Mucosa of rectum (tissue), 2 donors: ENCODE measurements at regions not wholly inside any gene's neighbourhood (a gene's known extent, or its start where the extent isn't known, plus 50 kb on each side); places are given as distances from the start of the nearest gene placed in this dataset.

Source experiments
- H3K27ac ChIP-seq, 2 donors: one replicate each; pipeline ENCODE4 v1.7.0; 2013; ENCODE audit warnings: inconsistent platforms in 2 of 2, low read depth in 2 of 2, low read length in 2 of 2
- H3K27me3 ChIP-seq, 2 donors: one replicate each; pipeline ENCODE4 v1.7.0; 2013; ENCODE audit warnings: low read length in 2 of 2; ENCODE audit not compliant: control insufficient read depth in 2 of 2, insufficient read depth in 2 of 2
- H3K36me3 ChIP-seq, 2 donors: one replicate each; pipeline ENCODE4 v1.7.0; 2013; ENCODE audit warnings: low read length in 2 of 2; ENCODE audit not compliant: control insufficient read depth in 2 of 2, insufficient read depth in 2 of 2
- H3K4me1 ChIP-seq, 2 donors: one replicate each; pipeline ENCODE4 v1.7.0; 2013; ENCODE audit warnings: low read length in 2 of 2, mild to moderate bottlenecking in 1 of 2; ENCODE audit not compliant: control insufficient read depth in 2 of 2, insufficient read depth in 2 of 2
- H3K4me3 ChIP-seq, 2 donors: one replicate each; pipeline ENCODE4 v1.7.0; 2013; ENCODE audit warnings: low read length in 2 of 2
- H3K9ac ChIP-seq, 2 donors: one replicate each; pipeline ENCODE4 v1.7.0; 2013; ENCODE audit warnings: low read length in 2 of 2, low read depth in 1 of 2, mild to moderate bottlenecking in 1 of 2
- H3K9me3 ChIP-seq, 2 donors: one replicate each; pipeline ENCODE4 v1.7.0; 2013; ENCODE audit warnings: low read length in 2 of 2; ENCODE audit not compliant: control insufficient read depth in 2 of 2
- donor health status: healthy.
- donor health status: Normal muscosa, but diverticular disease.

- no peaks in the 10 kb centered on the region for H3K36me3 ChIP-seq
- H3K4me1 ChIP-seq, result no peaks in the 10 kb centered on the region
- no peak overlapping the region for H3K27ac ChIP-seq
- H3K27me3 ChIP-seq, result no peaks in the 10 kb centered on the region
- no peaks in the 10 kb centered on the region for H3K9me3 ChIP-seq
- H3K9ac ChIP-seq, result no peak overlapping the region
- no peak overlapping the region for H3K4me3 ChIP-seq
Measured at GRCh38 chr10:110433740-110434139, 64.0 kb upstream of the DUSP5 start.

GRCh38 chr10:110434489-110435096, 63.1 kb upstream of the DUSP5 start:
- Histone ChIP-seq H3K27ac (no peak overlapping the region), H3K9me3 (no peaks in the 10 kb centered on the region), H3K4me3 (no peak overlapping the region), H3K4me1 (no peaks in the 10 kb centered on the region), H3K9ac (no peak overlapping the region), H3K36me3 (no peaks in the 10 kb centered on the region), H3K27me3 (no peaks in the 10 kb centered on the region)

DNA sequence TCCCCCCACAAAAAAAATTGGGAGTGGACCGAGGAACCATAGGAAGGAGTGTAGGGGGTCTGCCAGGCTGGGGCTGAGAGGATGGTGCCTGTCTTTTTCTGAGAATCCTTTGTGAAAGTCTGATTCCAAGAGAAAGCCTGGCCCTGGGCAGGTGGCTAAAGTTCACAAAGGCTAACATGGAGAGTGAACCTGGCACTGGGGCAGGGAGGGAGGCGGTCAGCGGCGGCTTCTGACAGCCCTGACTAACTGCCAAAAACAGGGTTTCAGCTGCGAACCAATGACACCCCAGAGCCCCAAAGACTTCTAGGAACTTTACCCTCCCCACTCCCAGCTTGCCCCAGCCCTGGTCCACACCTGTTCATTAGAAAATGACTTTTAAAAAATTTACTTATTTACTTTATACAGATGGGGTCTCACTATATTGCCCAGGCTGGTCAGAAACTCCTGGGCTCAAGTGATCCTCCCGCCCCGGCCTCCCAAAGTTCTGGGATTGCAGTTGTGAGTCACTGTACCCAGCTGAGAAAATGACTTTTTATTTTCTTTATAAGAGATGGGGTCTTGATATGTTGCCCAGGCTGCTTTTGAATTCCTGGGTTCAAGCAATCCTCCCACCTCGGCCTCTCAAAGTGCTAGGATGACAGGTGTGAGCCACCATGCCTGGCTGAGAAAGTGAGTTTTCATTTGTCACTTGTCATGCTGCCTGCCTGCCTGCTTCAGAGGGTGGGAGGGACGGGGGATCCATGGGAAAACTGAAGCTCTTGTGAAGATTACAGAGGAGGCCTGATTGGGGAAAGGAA, 61.0 kb upstream of the DUSP5 start:
- H3K27me3 ChIP-seq, result no peaks in the 10 kb centered on the region

GRCh38 chr10:110437351-110437605, 60.4 kb upstream of the DUSP5 start:
- Histone ChIP-seq H3K9ac (no peak overlapping the region), H3K27me3 (no peaks in the 10 kb centered on the region), H3K27ac (no peak overlapping the region), H3K4me3 (no peak overlapping the region), H3K36me3 (no peaks in the 10 kb centered on the region), H3K4me1 (no peaks in the 10 kb centered on the region), H3K9me3 (no peaks in the 10 kb centered on the region)

More for the DNA sequence above, 61.0 kb upstream of the DUSP5 start:
- Histone ChIP-seq H3K9me3 (no peaks in the 10 kb centered on the region), H3K4me3 (no peak overlapping the region), H3K36me3 (no peaks in the 10 kb centered on the region), H3K4me1 (no peaks in the 10 kb centered on the region), H3K27ac (no peak overlapping the region), H3K9ac (no peak overlapping the region)

GRCh38 chr10:110437761-110438341, 59.9 kb upstream of the DUSP5 start:
- Histone ChIP-seq H3K27ac (no peak overlapping the region), H3K36me3 (no peaks in the 10 kb centered on the region), H3K4me3 (no peak overlapping the region), H3K27me3 (no peaks in the 10 kb centered on the region), H3K9me3 (no peaks in the 10 kb centered on the region), H3K9ac (no peak overlapping the region), H3K4me1 (no peaks in the 10 kb centered on the region)

- H3K27me3 ChIP-seq, result peaks cover 0 to 2% of the 10 kb centered on the region in 2 donors
- H3K36me3 ChIP-seq, result no peaks in the 10 kb centered on the region
- no peak overlapping the region for H3K4me3 ChIP-seq
- H3K9ac ChIP-seq, result no peak overlapping the region
- no peaks in the 10 kb centered on the region for H3K9me3 ChIP-seq
- no peak overlapping the region for H3K27ac ChIP-seq
- H3K4me1 ChIP-seq, result no peaks in the 10 kb centered on the region
Measured at GRCh38 chr10:110442746-110443145, 55.0 kb upstream of the DUSP5 start.

DNA sequence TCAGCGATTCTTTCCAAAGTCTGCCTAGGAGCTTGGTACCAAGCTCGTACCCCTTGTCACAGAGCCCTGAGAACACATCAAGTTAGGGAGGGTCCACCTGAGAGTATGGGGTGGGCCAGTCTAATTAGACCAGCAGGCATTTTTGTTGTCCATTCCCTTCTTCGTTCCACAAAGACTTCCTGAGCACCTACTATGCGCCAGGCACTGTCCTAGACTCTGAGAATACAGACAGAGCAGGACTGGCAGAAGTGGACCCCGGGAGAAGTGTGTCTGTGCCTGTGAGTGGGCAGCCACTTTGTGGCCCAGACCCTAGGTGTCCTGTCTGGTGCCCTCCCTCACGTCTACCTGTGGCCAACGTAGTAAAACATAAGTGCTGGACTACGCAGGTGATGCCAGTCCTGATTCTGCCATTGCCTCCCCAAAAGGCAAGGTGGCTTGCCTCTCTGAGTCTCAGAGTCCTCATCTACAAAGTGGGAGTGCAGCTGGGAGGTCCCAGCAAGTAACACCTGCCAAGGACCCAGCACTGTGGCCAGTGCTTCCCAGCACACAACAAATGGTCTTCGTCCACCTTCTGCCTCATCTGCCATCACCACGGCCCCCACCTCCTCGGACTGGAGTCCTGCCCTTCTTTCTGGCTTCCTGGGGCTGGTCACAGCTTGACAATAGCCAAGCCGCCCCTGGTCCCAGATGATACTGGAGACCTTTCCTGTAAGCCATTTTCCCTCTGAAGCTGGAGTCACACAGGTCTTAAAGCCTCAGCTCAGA, 54.3 kb upstream of the DUSP5 start:
- no peaks in the 10 kb centered on the region for H3K4me1 ChIP-seq
- no peaks in the 10 kb centered on the region for H3K36me3 ChIP-seq
- no peak overlapping the region for H3K27ac ChIP-seq
- peaks cover 0 to 2% of the 10 kb centered on the region in 2 donors for H3K27me3 ChIP-seq
- H3K9ac ChIP-seq, result no peak overlapping the region
- no peaks in the 10 kb centered on the region for H3K9me3 ChIP-seq
- no peak overlapping the region for H3K4me3 ChIP-seq

GRCh38 chr10:110444004-110444337, 53.7 kb upstream of the DUSP5 start:
- peaks cover 0 to 2% of the 10 kb centered on the region in 2 donors for H3K27me3 ChIP-seq
- no peak overlapping the region for H3K4me3 ChIP-seq
- H3K36me3 ChIP-seq, result no peaks in the 10 kb centered on the region
- H3K9me3 ChIP-seq, result no peaks in the 10 kb centered on the region
- no peak overlapping the region for H3K27ac ChIP-seq
- no peak overlapping the region for H3K9ac ChIP-seq
- no peaks in the 10 kb centered on the region for H3K4me1 ChIP-seq

- no peaks in the 10 kb centered on the region for H3K4me1 ChIP-seq
Measured at GRCh38 chr10:110445871-110446270, 51.8 kb upstream of the DUSP5 start.

DNA sequence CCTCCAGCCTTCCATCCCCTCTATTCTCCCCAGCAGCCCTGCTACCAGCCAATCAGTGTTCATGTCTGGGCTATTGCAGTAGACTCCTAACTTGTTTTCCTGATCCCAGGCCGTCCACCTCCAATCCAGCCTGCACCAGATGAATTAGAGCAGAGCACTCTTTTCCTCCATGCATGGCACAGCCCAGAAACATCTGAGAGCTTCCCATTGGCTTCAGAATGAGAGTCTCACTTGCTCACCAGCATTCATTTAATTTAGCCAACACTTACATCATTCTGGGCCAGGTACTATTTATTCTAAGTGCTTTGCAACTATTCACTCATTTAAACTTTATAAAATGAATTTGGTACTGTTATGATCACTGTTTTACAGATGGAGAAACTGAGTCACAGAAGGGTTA, 51.4 kb upstream of the DUSP5 start:
- H3K9me3 ChIP-seq, result no peaks in the 10 kb centered on the region
- H3K27me3 ChIP-seq, result peaks cover 0 to 2% of the 10 kb centered on the region in 2 donors
- H3K27ac ChIP-seq, result no peak overlapping the region
- H3K4me3 ChIP-seq, result no peak overlapping the region
- no peak overlapping the region for H3K9ac ChIP-seq
- no peaks in the 10 kb centered on the region for H3K36me3 ChIP-seq
- no peaks in the 10 kb centered on the region for H3K4me1 ChIP-seq

More at GRCh38 chr10:110445871-110446270, 51.8 kb upstream of the DUSP5 start:
- Histone ChIP-seq H3K4me3 (no peak overlapping the region), H3K9ac (no peak overlapping the region), H3K36me3 (no peaks in the 10 kb centered on the region), H3K27ac (no peak overlapping the region), H3K9me3 (no peaks in the 10 kb centered on the region), H3K27me3 (peaks cover 0 to 2% of the 10 kb centered on the region in 2 donors)
